ENCODE measurements at regions not wholly inside any gene's neighbourhood (a gene's known extent, or its start where the extent isn't known, plus 50 kb on each side); places are given as distances from the start of the nearest gene placed in this dataset.

GRCh38 chr7:43037531-43037930, 74.9 kb upstream of the HECW1 start:
- no peak overlapping the region for H3K27ac ChIP-seq (ENCODE audit: low read depth, low read length)
- 91% methylated on average over 4 of the region's 4 CpGs; no CpG with 5 or more reads in 1 of the 2 experiments for WGBS, 2 experiments (ENCODE audit: extremely low coverage in 1 of 2, insufficient coverage in 1 of 2, insufficient read length in 1 of 2, insufficient replicate concordance in 2 of 2, low coverage in 1 of 2, low lambda C conversion rate in 2 of 2, missing lambda C conversion rate in 1 of 2)
- H3K14ac ChIP-seq (ENCODE audit: insufficient read length) = no peak overlapping the region
- H4K20me1 ChIP-seq (replicated peaks in 1 of 2; ENCODE audit: control insufficient read depth in 1 of 2, insufficient read depth in 2 of 2, low read length in 2 of 2) = no peaks in the 10 kb centered on the region
- no peak overlapping the region for H2BK5ac ChIP-seq (ENCODE audit: low read depth, low read length)
- no peak overlapping the region for H2AK5ac ChIP-seq (ENCODE audit: low read depth, low read length)
- H3K27me3 ChIP-seq (replicated peaks in 1 of 4; ENCODE audit: control insufficient read depth in 3 of 4, extremely low read depth in 1 of 4, insufficient read depth in 3 of 4, low read length in 3 of 4) = no peaks in the 10 kb centered on the region; a peak in 1 of 7 replicates
- H3K18ac ChIP-seq (ENCODE audit: extremely low read depth, low read length) = no peak overlapping the region
- no peak overlapping the region for H3K9ac ChIP-seq (replicated peaks in 1 of 4; ENCODE audit: extremely low read depth in 1 of 4, low read depth in 3 of 4, low read length in 3 of 4)
- H3K9me3 ChIP-seq (ENCODE audit: insufficient read depth in 2 of 2, low read depth in 1 of 2, low read length in 1 of 2) = no peaks in the 10 kb centered on the region
- H2BK12ac ChIP-seq (ENCODE audit: low read depth, low read length) = no peak overlapping the region
- ChIA-PET CTCF (ENCODE audit: partially characterized antibody) (interaction anchor here (0.7 to 1.4 kb wide), 4 partner anchors 10 to 71 kb away, joined by 3 to 9 read pairs (median 4); no protein-coding TSS in a partner anchor), POLR2A (ENCODE audit: partially characterized antibody) (no interaction called here)
- FAIRE-seq (no peak), DNase-seq (ENCODE audit: low read depth in 1 of 2, low spot score in 2 of 2) (no peak)
- no peaks in the 10 kb centered on the region for H3K79me1 ChIP-seq (ENCODE audit: low read depth, low read length)
- H4K5ac ChIP-seq (ENCODE audit: insufficient read length, low read depth, low read length) = no peak overlapping the region
- H3K4me2 ChIP-seq (ENCODE audit: insufficient read depth in 1 of 2, low read depth in 2 of 2, low read length in 2 of 2) = no peak overlapping the region
- no peaks in the 10 kb centered on the region for H3K79me2 ChIP-seq (ENCODE audit: control insufficient read depth in 1 of 2, insufficient read depth in 2 of 2, low read length in 2 of 2)
- no peak overlapping the region for H2BK15ac ChIP-seq (ENCODE audit: low read length)
- H2BK20ac ChIP-seq (ENCODE audit: low read length) = no peak overlapping the region
- no peaks in the 10 kb centered on the region for H3K23me2 ChIP-seq (ENCODE audit: low read depth, low read length)
- H3K4me1 ChIP-seq (replicated peaks in 1 of 4; ENCODE audit: control insufficient read depth in 3 of 4, insufficient read depth in 4 of 4, low read length in 3 of 4) = peaks cover 0 to 3% (median 2%) of the 10 kb centered on the region in 4 experiments; a peak in 2 of 7 replicates
- H4K91ac ChIP-seq (replicated peaks; ENCODE audit: insufficient read length, low read length) = no peak overlapping the region
- H4K8ac ChIP-seq (ENCODE audit: extremely low read depth, insufficient read depth, low read length) = no peak overlapping the region
- no peaks in the 10 kb centered on the region; a peak in 1 of 8 replicates for H3K36me3 ChIP-seq (ENCODE audit: control insufficient read depth in 2 of 4, insufficient read depth in 4 of 4, low read length in 3 of 4)
- H3K23ac ChIP-seq (ENCODE audit: insufficient read length) = no peak overlapping the region
- no peak overlapping the region for H3K4ac ChIP-seq (replicated peaks; ENCODE audit: insufficient read length, low read depth, low read length)
- no peak overlapping the region for H2AFZ ChIP-seq (ENCODE audit: low read length)
- H3K56ac ChIP-seq (replicated peaks; ENCODE audit: insufficient read length, low read depth, low read length) = no peak overlapping the region
- H3K4me3 ChIP-seq (ENCODE audit: extremely low read depth in 1 of 4, insufficient read depth in 2 of 4, low read depth in 3 of 4, low read length in 4 of 4) = no peak overlapping the region
- H2BK120ac ChIP-seq (replicated peaks; ENCODE audit: low read depth, low read length) = no peak overlapping the region
- TF ChIP-seq KDM5A (IDR thresholded peaks at IDR 0.05; ENCODE audit: low read length) = no peak
- no peak for TF ChIP-seq RXRA (IDR thresholded peaks at IDR 0.05; ENCODE audit: insufficient read depth, low read depth, low read length)
- no peak for TF ChIP-seq BACH1 (IDR thresholded peaks at IDR 0.05; ENCODE audit: low read length)
- no peak for TF ChIP-seq CTBP2 (IDR thresholded peaks at IDR 0.05; ENCODE audit: borderline replicate concordance, insufficient read depth, insufficient read length, low read length)
- no peak for TF ChIP-seq RFX5 (IDR thresholded peaks at IDR 0.05; ENCODE audit: borderline replicate concordance, low read depth, low read length)
- no peak for TF ChIP-seq CBX8 (IDR thresholded peaks at IDR 0.05; ENCODE audit: borderline replicate concordance, low read depth, low read length)
- TF ChIP-seq POLR2A (IDR thresholded peaks at IDR 0.05; ENCODE audit: control extremely low read depth in 1 of 2, low read depth in 2 of 2, low read length in 2 of 2) = no peak
- TF ChIP-seq EP300 (IDR thresholded peaks at IDR 0.05; ENCODE audit: borderline replicate concordance in 1 of 2, low read depth in 2 of 2, low read length in 2 of 2) = no peak
- no peak for TF ChIP-seq CHD2 (IDR thresholded peaks at IDR 0.05; ENCODE audit: low read length)
- no peak for TF ChIP-seq KDM4A (IDR thresholded peaks at IDR 0.05; ENCODE audit: low read depth, low read length, severe bottlenecking)
- no peak for TF ChIP-seq SAP30 (IDR thresholded peaks at IDR 0.05; ENCODE audit: insufficient read depth, insufficient replicate concordance, low read length)
- TF ChIP-seq SRF (IDR thresholded peaks at IDR 0.05; ENCODE audit: low read depth, low read length) = no peak
- TF ChIP-seq TBP (IDR thresholded peaks at IDR 0.05; ENCODE audit: low read depth, low read length) = no peak
- TF ChIP-seq RBBP5 (IDR thresholded peaks at IDR 0.05; ENCODE audit: borderline replicate concordance, low read depth, low read length) = no peak
- TF ChIP-seq HDAC2 (IDR thresholded peaks at IDR 0.05; ENCODE audit: borderline replicate concordance in 1 of 2, low read depth in 2 of 2, low read length in 2 of 2) = no peak

Data from H1 (cell line).